NCI-H187 treated with DMSO at 0.1 percent for 48 hours (cell line): ENCODE measurements at regions not wholly inside any gene's neighbourhood (a gene's known extent, or its start where the extent isn't known, plus 50 kb on each side); places are given as distances from the start of the nearest gene placed in this dataset.
"Not testable (repeated sequence)": the region's sequence is repeated elsewhere in the genome, so short reads cannot be mapped to it uniquely, and the experiment has no call there.

Experiments
- DNase-seq: peaks from one replicate; lab custom pipeline; 2025; lab: John Stamatoyannopoulos, UW

DNA sequence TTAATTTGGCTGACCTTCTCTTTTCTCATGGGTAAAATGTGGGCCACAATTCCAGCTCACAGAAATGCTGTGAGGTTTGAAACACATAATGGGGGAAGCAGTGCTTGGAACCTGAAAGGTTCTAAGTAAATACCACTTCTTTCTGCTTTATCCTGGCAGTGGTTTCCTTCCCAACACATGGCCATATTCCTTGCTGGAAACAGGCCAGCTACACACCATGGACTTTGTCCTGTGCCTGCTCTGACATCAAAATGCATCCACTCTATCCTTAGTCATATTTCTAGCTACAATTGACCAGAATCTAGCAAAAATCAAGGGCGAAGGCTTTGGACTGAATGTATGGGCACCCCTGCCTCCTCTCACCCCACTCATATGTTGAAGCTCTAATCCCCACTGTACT lies 93.1 kb upstream of the TRPC7 start:
- no peak for DNase-seq

- DNase-seq = no peak
Observed at GRCh38 chr5:136457390-136458013, 92.2 kb upstream of the TRPC7 start.

DNA sequence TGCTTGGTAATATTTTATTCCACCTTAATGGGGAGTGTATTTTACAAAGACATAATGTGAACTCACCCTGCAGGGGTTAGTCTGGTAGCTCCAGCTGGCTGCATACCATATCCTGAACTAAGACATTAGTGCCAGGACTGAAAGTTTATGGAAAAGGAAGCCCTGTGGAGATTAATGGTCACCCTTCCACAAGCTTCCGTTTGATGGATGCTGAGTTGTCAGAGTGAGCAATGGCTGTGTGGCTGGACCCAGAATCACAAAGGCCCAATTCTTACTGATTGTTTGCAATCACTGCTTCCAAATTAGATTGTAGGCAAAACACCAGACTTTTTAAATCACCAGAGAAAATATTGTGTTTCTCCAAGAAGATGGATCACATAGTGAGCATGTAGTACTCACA lies 90.1 kb upstream of the TRPC7 start:
- DNase-seq = no peak

- no peak for DNase-seq
Observed at GRCh38 chr5:136453986-136454758, 88.8 kb upstream of the TRPC7 start.

GRCh38 chr5:136453199-136453598 lies 87.9 kb upstream of the TRPC7 start:
- no peak for DNase-seq

- not testable (repeated sequence) for DNase-seq
Observed at GRCh38 chr5:136447576-136447975, 82.2 kb upstream of the TRPC7 start.

DNA sequence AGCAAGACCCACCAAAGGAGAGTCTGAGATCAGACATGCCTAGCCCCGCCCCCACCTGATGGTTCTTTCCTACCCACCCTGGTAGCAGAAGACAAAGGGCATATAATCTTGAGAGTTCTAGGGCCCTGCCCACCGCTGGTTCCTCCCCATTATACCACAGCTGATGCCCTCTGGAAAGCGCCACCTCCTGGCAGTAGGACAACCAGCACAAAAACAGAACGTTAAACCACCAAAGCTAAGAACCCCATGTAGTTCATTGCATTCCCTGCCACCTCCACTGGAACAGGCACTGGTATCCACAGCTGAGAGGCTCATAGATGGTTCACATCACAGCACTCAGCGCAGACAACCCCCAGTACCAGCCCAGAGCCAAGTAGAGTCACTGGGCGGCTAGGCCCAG lies 81.2 kb upstream of the TRPC7 start:
- no peak for DNase-seq

GRCh38 chr5:136444099-136444498 lies 78.8 kb upstream of the TRPC7 start:
- DNase-seq = not testable (repeated sequence)

DNA sequence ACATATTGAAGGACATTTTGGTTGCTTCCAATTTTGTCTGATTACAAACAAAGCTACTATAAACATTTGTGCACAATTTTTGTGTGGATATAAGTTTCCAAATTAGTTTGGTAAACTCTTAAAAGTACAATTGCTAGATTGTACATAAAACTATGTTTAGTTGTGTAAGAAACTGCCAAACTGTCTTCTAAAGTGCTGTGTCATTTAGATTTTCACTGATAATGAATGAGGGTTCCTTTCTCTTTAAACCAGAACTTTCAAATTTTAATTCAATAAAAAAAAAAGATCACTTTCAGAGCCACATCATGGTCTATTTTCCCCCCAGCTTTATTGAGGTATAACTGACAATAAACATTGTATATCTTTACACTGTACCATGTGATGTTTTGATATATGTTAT lies 74.0 kb upstream of the TRPC7 start:
- DNase-seq = no peak

DNA sequence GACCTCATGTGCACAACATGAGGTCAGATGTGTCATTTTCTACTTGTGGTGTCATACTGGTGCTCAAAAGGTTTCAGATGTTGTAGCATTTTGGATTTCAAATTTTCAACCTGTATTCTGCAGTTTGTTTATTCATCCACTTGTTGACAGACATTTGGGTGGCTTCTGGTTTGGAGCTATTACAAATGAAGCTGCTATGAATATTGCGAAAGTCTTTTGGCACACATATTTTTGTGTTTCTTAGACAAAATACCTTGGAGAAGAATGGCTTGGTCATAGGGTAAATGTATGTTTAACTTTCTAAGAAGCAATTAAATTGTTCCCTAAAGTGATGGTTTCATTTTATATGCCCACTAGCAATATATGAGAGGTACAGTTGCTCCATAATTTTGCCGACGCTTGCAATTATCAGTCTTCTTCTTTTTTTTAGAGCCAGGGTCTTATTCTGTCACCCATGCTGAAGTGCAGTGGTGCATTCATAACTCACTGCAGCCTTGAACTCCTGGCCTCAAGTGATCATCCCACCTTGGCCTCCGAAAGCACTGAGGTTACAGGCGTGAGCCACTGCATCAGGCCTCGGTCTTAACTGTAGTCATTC lies 70.7 kb upstream of the TRPC7 start:
- no peak for DNase-seq

DNA sequence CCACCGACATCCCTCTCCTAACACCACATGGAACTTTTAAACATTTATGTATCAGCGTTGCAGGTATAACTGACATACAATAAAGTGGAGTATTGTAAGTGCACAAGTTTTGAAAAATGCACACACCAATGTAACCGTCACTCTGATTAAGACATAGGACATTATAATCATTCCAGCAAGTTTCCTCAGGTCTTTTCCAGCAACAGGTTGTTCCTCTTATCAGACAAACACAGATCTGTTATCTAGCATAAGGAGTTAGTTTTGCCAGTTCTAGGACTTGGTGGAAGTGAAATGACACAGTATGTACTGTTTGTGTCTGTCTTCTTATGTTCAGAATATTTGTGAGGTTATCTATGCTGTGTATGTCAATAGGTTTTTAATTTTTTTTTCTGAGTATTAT lies 69.5 kb upstream of the TRPC7 start:
- DNase-seq = no peak

DNA sequence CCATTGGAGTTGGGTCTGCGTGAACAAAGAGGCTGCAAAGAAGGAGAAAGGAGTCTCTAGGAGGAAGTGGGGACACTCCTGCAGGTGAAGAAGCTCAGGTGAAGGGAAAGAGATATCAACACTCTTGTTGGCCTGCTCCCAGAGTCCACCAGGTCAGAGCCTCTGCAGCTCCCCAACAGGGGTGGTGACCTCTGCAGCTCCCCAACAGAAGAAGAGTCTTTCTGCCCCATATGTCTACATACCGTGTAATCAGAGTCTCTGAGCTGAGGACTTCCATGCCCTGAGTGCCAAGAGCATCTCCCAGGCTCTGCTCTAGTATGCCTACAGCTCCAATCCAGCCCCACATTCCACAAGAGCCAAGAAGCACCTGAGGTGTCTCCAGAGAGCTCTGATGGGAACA lies 67.4 kb upstream of the TRPC7 start:
- no peak for DNase-seq

GRCh38 chr5:136430081-136430480 lies 64.7 kb upstream of the TRPC7 start:
- DNase-seq = no peak

DNA sequence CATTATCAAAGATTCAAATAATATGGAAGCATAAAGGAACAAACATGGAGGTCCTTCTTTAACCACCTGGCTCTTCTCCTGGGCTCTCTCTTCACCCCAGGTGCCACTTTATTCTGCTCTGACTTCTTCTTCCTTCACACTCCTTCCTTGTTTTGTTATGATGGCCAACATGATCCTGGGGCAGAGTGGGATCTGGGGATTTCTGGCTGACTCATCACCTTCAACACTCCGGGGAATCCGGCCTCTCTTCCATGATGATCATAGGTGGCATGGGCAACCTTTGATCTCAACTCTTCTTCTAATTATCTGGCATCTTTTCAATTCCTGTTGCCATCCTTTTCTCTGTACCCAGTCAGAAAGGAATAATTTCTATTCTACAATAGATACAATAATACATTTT lies 62.1 kb upstream of the TRPC7 start:
- no peak for DNase-seq

DNA sequence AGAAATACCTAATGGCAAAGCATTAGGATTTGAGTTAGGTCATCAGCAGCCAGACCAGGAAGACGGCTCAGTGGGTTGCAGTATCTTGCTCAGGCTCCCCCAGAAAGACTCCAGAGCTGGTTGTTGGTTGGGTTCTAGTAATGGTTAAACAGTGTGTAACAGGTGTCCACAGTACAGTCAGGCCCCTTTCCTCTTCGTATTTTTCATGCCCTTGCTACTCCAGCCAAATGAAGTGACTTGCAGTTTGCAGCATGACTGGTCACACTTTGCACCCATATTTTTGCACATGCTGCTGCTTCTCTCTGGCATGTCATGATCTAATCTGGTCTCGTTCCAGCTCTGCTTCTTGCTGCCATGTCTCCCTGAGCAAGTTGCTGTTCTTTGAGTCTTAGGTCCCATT lies 60.6 kb upstream of the TRPC7 start:
- DNase-seq = no peak

GRCh38 chr5:136424835-136425584 lies 59.7 kb upstream of the TRPC7 start:
- DNase-seq = peak; percentile 1

GRCh38 chr5:136423944-136424606 lies 58.7 kb upstream of the TRPC7 start:
- no peak for DNase-seq

DNA sequence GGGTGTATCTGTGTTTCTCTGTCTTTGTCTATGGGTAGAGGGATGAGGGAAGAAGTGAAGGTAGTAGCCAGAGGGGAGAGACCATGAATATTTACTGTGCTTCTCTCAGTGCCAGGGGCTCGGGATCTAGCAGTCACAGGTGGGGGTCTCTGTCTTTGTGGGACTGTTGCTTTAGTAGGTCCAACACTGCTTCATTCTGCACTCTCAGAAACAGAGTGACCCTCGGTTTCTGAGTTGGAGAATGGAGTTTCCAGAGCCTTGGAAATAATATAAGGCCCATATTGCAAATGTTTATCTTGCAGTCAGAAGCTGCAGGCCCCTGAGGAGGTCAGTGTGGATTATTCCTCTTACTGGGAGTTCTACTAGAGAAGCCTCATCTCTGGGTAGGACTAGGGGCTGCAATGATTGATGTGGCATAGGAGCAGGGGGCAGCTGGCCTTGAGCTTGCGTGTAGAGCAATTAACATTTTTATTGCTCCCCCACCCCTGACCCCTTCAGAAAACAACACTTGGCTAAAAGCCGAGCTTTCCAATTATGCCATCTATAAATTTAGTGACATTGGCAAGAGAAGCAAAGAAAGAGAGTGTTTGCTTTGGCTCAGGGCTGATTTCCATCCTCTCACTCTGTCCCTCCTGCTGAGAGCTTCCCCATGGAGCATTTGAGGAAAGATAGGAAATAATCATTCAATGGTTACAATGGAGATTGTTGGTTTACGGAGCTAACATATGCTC lies 55.0 kb upstream of the TRPC7 start:
- peak; percentile 13 for DNase-seq

DNA sequence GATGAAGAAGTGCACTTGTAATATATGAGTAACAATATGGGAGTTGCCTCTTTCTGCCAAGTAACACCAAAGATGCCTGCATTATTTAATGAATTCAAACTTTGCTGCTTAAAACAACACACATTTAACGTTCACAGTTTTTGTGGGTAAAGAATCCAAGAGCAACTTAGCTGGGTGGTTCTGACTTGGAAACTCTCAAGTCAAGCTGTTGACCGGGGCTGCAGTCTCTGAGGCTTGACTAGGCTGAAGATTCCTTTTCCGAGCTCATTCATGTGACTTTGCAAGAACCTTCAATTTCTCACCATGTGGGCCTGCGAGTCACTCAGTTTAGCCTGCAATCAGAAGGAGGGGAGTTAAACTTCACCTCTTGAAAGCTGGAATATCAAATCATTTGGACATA lies 53.0 kb upstream of the TRPC7 start:
- no peak for DNase-seq
